ENCODE measurements at regions not wholly inside any gene's neighbourhood (a gene's known extent, or its start where the extent isn't known, plus 50 kb on each side); places are given as distances from the start of the nearest gene placed in this dataset.

GRCh38 chr4:71162386-71162785, 168.9 kb downstream of the DCK start:
- no peak for DNase-seq

DNA sequence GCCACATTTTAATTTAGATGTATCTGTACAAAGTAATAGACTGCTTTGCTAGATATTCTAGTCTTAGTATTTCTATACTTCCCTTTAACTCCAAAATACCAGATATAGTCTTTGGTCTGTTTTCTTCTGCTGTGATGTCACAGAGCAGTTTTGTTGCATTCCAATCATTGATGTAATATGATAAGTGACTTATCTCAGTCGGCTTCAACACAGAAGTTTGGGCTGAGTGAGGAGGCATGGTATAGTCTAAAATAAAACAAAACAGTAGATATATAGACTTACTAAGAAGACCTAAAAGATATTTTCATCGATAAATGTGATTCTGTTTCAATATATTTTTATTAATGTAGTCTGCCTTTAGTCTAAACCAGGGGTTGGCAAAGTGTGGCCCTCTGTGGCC, 169.9 kb downstream of the DCK start:
- DNase-seq: no peak

DNA sequence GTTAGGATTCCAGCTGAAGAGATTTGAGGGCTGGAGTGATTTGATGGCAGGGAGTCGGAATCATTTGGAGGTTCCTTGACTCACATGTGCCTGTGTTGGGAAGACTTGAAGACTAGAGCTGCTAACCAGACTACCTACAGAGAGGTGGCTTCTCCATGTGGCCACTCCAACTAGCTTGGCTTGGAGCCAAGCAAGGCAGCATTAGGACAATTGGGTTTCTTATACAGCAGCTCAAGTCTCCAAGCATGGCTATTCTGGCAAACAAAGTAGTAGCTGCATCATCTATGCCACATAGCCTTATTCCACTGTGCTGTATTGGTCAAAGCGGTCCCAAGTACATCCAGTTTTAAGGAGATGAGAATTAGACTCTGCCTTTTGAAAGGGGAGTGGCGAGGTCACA, 171.7 kb upstream of the SLC4A4 start:
- no peak for DNase-seq

DNA sequence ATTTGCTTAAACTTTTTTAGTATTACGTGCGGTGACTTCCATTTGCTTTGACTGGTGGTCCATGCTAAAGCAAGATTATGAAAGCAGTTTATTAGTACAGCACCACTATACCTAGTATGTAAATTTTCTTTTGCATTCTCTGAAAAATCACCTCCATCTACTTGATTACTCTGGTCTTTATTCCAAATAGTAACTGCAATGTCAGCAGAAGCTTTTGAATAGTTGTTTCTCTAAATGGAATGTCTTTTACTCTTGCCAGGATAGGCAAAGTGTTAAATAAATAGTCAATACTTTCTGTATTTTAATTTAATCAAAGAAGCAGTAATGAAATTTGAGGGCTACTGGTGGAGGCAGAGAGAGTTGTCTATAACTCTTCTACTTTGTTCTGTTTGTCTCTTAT, 167.2 kb upstream of the SLC4A4 start:
- no peak for DNase-seq

- DNase-seq: no peak
These were observed 157.5 kb upstream of the SLC4A4 start for GRCh38 chr4:71181332-71181731.

DNA sequence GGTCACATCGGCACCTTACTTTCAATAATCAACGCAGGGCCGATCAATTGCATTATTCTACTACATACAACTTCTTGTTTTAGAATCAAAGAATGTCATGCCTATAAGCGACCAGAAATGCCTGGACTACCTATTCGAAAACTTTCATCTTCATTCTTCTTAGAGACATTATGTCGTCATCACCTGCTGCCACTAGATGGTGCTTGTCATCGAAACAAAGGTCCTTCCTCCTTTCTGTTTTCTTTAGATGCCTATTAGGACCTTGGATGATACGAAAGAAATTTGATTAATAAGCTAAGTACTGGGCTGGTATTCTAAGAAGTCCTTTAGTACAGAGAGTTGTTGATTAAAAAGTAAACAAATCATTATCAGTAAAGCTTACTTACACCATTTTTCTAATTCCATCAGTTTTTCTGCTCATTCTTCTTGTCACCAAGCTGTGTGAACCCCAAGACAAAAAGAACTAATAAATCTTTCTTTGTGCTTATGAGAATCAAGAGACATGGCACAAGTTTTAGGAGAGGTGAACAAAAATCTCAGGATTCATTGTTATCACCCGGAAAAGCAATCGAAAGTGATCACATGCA, 154.5 kb upstream of the SLC4A4 start:
- no peak for DNase-seq

DNA sequence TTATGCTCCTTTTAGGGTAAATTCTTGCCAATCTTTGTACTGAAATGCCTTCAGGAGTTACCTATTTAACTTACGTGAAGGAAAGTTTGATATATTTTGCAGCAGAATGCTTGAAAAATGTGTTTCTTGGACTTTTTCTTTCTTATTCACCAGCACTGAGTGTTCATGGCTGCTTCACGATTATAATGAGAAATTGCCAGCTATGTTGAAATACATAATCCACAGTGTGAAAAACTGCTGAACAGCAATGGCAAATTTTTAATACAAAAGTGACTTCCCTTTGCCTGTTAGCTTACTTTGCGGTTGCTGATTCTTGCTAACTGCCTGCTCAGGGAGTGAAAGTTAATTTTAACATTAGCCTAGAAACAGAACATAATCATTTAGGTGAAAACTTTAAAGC, 153.8 kb upstream of the SLC4A4 start:
- DNase-seq: no peak

DNA sequence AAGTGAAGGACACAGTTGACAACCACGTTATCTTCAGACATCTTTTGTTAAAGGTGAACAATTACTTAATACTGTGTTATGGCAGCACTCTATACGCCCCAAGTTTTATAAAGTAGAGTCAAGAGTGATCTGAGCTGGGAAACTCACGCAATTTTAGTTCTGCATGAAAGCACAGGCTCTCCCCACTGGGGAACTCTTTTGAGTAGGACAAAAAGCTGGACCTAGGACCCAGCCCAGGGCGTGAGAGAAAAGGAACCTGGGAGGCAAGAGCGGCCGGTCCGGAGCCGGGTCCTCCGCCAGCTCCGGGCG, 152.6 kb upstream of the SLC4A4 start:
- no peak for DNase-seq

DNA sequence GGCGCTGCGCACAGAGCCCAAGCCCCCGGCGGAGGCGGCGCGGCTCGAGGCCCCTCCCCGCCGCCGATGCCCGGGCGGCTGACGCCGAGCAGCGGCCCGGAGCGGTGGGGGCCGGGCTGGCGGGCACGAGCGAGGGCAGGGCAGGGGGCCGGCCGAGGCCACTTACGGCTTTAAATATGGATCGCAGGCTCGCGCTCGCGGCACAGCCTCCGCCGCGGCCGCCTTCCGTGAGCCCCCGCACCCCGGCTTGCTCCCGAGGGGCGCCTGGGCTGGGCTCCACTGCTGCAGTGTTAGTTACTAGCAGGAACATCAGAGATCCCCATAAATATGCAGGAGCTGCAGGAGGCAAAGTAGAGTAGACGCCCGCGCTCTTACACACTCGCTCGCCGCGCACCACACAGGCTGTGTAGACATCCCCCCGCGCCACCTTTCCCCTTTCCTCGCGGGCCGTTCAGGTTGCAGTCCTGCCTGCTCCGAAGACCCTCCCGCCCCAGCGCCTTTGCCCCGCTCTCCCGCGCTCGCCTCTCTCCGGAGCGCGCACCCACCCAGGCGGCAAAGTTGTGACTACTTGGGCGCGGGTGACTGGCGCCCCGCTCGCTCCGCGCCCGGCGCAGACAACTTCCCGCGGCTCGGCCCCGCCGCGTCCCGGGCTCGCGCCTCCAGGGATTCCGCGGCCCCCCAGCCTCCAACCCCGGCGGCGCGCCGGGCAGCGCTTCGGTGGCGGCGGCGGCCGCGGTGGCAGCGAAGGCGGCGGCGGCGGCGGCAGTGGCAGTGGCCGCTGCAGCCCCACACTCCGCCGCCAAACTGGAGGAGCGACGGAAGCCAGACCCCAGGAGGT, 152.0 kb upstream of the SLC4A4 start:
- peak; percentile 54 for DNase-seq

GRCh38 chr4:71187404-71188155, 151.2 kb upstream of the SLC4A4 start:
- peak; percentile 41 for DNase-seq

DNA sequence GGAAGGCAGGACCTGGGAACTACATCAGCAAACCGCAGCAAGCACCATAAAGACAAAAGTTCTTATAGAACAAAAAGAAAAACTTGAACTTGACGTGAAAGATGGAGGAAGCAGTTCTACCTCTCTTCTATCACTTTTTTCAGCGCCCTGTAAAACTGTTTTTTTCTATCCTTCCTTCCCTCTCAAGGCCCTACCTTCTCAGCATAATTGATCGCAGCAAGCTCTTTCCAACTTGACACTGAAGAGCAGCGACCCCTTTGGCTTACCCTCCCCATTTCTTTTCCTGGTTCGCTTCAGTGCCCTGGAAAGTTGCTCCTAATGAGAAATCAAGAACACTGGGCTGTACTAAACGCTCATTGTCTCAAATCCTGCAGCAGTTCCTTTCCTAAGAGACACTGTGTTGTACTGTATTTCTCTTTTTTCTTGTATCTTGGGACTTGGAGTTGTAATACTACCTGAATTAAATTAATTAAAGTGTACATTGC, 150.6 kb upstream of the SLC4A4 start:
- no peak for DNase-seq

DNA sequence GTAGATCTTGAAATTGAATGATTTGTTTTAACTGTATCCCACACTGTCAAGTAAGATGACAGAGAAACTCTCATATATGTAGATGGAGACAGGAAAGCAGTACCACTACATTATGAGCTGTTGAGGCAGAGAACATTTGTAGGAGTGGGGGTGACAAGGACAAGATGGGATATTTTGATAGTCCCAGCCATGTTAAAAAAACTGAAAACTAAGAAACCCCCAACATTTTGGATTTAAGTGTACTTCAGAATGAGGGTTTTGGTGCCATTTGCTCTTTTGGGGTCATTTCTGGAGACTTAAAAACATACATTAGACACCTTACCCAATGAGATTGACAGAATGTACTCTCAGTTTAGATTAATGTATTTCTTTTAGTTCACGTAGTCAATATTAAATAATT, 149.9 kb upstream of the SLC4A4 start:
- DNase-seq: no peak

DNA sequence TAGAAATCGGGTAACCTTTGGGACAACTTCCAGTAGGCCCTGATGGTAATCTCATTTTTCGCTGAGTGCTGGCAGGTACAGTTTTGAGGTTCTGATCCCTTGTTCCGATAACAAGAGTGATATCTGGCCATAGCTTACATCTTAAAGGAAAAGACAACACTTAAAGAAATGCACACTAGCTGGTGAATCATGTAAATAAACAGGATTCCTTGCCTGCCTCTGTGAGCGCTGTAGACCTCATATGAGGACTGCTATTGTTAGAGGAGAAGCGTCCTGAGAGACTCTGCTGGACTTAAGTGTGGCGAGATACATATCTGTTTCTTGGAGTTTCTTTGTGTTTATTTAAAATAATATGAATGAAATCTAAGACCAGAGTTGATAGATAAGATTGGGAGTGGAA, 149.3 kb upstream of the SLC4A4 start:
- no peak for DNase-seq

- no peak for DNase-seq
These were observed 144.4 kb upstream of the SLC4A4 start for GRCh38 chr4:71194454-71194853.

DNA sequence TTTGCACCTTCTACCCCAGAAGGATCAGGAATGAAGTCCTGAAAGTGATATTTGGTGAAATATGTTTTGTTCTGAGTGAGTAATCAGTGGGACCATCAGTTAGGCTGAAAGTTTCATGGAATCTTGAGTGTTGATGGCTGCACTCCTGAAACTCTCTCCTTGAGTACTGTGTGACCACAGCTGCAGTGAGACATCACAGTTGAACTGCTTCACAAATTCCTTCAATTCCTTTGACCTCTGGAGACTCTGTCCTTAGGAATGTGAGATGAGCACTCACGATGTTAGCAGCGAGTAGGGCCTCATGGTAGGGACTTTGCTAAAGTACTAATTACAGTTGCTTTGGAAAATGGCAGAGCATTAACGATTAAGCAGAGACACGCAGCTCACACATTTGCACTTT, 142.9 kb upstream of the SLC4A4 start:
- DNase-seq: no peak

DNA sequence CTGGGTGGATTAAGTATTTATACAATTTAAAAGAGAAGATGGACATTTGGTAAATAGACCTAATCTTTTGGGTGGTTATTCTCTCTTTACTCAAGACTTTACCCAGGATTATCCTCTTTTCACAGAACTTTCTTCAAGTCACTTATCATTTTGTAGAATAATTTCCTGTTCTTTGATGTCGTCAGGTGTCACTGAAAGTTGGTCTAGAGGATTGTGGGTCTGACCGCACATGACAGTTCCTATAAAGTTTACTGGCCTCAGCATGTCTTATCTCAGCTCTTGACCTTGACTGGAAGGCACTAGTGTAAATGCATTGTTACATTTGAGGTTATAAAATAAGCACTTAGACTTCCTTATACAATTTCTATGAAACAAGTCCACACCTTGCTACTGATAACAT, 139.9 kb upstream of the SLC4A4 start:
- no peak for DNase-seq

DNA sequence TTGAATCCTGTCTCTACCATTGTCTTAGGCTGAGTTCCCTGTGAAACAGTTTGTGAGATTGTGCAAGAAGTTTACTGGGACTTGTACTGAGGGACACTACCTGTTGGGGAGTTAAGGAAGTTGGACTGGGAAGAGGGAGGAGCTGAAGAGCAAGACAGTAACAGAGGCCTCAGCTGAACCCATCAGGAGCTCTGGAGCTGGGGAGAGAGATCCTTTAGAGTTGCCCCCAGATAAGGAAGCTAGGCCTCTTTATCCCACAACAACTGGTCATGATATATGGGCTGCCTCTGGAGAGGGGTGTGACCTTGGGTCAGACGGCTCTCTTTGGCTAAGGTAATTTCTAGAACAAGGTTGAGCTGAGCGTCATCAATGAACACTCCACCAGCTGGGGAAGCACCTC, 137.8 kb upstream of the SLC4A4 start:
- DNase-seq: no peak

- DNase-seq: no peak
These were observed 136.8 kb upstream of the SLC4A4 start for GRCh38 chr4:71201817-71202576.

GRCh38 chr4:71202705-71203104, 136.1 kb upstream of the SLC4A4 start:
- no peak for DNase-seq

- DNase-seq: no peak
These were observed 134.8 kb upstream of the SLC4A4 start for GRCh38 chr4:71204056-71204455.

DNA sequence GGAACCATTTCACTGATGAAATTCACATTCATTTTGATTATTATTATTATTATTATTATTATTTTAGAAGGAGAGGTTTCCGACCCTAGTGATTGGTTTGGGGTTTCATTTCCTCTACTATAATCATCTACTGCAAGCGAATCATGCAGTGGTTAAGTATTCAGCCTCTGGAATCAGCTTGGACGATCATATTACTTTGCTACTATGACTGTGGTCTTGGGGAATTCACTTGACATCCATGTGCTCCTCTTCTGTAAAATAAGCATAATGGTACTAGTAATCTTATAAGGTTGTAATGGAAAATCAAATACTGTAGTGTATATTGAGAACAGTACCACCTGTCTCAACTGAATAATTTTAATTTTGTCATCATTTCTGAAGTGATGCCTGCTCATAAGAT, 132.1 kb upstream of the SLC4A4 start:
- DNase-seq: no peak

DNA sequence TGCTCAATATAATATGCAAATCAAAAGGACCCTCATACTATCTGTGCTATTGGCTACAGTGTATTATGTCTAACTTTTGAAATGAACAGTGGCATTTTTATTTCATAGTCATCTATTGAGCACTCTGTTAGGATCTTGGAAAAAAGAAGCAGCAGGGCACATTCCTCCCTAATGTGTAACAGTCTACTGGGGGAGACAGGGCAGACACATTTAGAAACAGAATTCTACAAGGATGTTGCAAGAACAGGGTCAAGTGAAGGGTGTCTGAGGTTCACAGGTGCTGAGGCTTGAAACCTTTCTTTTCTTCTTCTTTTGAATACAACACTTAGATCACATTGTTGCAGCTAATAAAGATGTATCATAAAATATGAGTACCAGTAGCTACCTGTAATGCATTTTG, 129.7 kb upstream of the SLC4A4 start:
- no peak for DNase-seq

- no peak for DNase-seq
These were observed 128.0 kb upstream of the SLC4A4 start for GRCh38 chr4:71210823-71211222.

All from activated gamma-delta T cell (primary cell).